ENCODE measurements at regions not wholly inside any gene's neighbourhood (a gene's known extent, or its start where the extent isn't known, plus 50 kb on each side); places are given as distances from the start of the nearest gene placed in this dataset.

- Histone ChIP-seq H3K27me3 (ENCODE audit: control insufficient read depth, extremely low read depth, insufficient read depth, low read length) (no peaks in the 10 kb centered on the region), H3K4me2 (ENCODE audit: control insufficient read depth, extremely low read depth, insufficient read depth, low read depth, low read length) (no peak overlapping the region), H3K4me1 (ENCODE audit: control insufficient read depth, extremely low read depth, insufficient read depth, low read length) (no peaks in the 10 kb centered on the region), H3K79me2 (ENCODE audit: control insufficient read depth, insufficient read depth, low read length) (no peaks in the 10 kb centered on the region), H2AFZ (ENCODE audit: control insufficient read depth, low read length) (no peak overlapping the region), H3K9me1 (ENCODE audit: control insufficient read depth, extremely low read depth, insufficient read depth, low read length) (no peaks in the 10 kb centered on the region), H3K9me3 (ENCODE audit: control insufficient read depth, low read depth, low read length) (no peaks in the 10 kb centered on the region), H3K27ac (ENCODE audit: control insufficient read depth, insufficient read depth, low read length) (no peak overlapping the region), H3K36me3 (ENCODE audit: control insufficient read depth in 2 of 2, extremely low read depth in 1 of 2, insufficient read depth in 2 of 2, low read length in 2 of 2) (no peaks in the 10 kb centered on the region), H4K20me1 (ENCODE audit: control insufficient read depth, extremely low read depth, insufficient read depth, low read length) (no peaks in the 10 kb centered on the region), H3K4me3 (ENCODE audit: control insufficient read depth in 2 of 3, extremely low read depth in 1 of 3, insufficient read depth in 2 of 3, low read depth in 1 of 3, low read length in 3 of 3) (no peak overlapping the region), H3K9ac (ENCODE audit: control insufficient read depth, extremely low read depth, insufficient read depth, low read length) (no peak overlapping the region)
- FAIRE-seq (no peak), DNase-seq (ENCODE audit: low read depth, low spot score) (no peak)
- TF ChIP-seq EZH2 (IDR thresholded peaks at IDR 0.05; ENCODE audit: low read length) (no peak), CTCF (optimal IDR thresholded peaks at IDR 0.05 in 1 of 3, IDR thresholded peaks at IDR 0.05 in 1 of 3, conservative IDR thresholded peaks at IDR 0.05 in 1 of 3; ENCODE audit: extremely low read depth in 1 of 3, insufficient read depth in 2 of 3, low read length in 3 of 3) (no peak)
- dilution Hi-C loops (cut with MboI; ENCODE audit: extremely low pct_ligation_motif_present, low sequenced_read_pairs), result no loop called here
Observed at GRCh38 chr13:68851026-68851425, 1256.6 kb upstream of the ATXN8OS start.

GRCh38 chr13:68850160-68850559 lies 1257.5 kb upstream of the ATXN8OS start:
- Histone ChIP-seq H3K27ac (ENCODE audit: control insufficient read depth, insufficient read depth, low read length) (no peak overlapping the region), H3K9me3 (ENCODE audit: control insufficient read depth, low read depth, low read length) (peaks cover 2% of the 10 kb centered on the region), H3K4me1 (ENCODE audit: control insufficient read depth, extremely low read depth, insufficient read depth, low read length) (no peaks in the 10 kb centered on the region), H3K79me2 (ENCODE audit: control insufficient read depth, insufficient read depth, low read length) (no peaks in the 10 kb centered on the region), H3K4me3 (ENCODE audit: control insufficient read depth in 2 of 3, extremely low read depth in 1 of 3, insufficient read depth in 2 of 3, low read depth in 1 of 3, low read length in 3 of 3) (no peak overlapping the region), H3K9me1 (ENCODE audit: control insufficient read depth, extremely low read depth, insufficient read depth, low read length) (no peaks in the 10 kb centered on the region), H3K9ac (ENCODE audit: control insufficient read depth, extremely low read depth, insufficient read depth, low read length) (no peak overlapping the region), H3K4me2 (ENCODE audit: control insufficient read depth, extremely low read depth, insufficient read depth, low read depth, low read length) (no peak overlapping the region), H3K36me3 (ENCODE audit: control insufficient read depth in 2 of 2, extremely low read depth in 1 of 2, insufficient read depth in 2 of 2, low read length in 2 of 2) (no peaks in the 10 kb centered on the region), H4K20me1 (ENCODE audit: control insufficient read depth, extremely low read depth, insufficient read depth, low read length) (no peaks in the 10 kb centered on the region), H2AFZ (ENCODE audit: control insufficient read depth, low read length) (no peak overlapping the region), H3K27me3 (ENCODE audit: control insufficient read depth, extremely low read depth, insufficient read depth, low read length) (no peaks in the 10 kb centered on the region)
- FAIRE-seq, result no peak
- dilution Hi-C loops (cut with MboI; ENCODE audit: extremely low pct_ligation_motif_present, low sequenced_read_pairs), result no loop called here
- no peak for TF ChIP-seq EZH2 (IDR thresholded peaks at IDR 0.05; ENCODE audit: low read length)
- no peak for TF ChIP-seq CTCF (optimal IDR thresholded peaks at IDR 0.05 in 1 of 3, IDR thresholded peaks at IDR 0.05 in 1 of 3, conservative IDR thresholded peaks at IDR 0.05 in 1 of 3; ENCODE audit: extremely low read depth in 1 of 3, insufficient read depth in 2 of 3, low read length in 3 of 3)
- no peak for DNase-seq (ENCODE audit: low read depth, low spot score)

All from keratinocyte (primary cell).